ENCODE measurements at regions not wholly inside any gene's neighbourhood (a gene's known extent, or its start where the extent isn't known, plus 50 kb on each side); places are given as distances from the start of the nearest gene placed in this dataset.

DNA sequence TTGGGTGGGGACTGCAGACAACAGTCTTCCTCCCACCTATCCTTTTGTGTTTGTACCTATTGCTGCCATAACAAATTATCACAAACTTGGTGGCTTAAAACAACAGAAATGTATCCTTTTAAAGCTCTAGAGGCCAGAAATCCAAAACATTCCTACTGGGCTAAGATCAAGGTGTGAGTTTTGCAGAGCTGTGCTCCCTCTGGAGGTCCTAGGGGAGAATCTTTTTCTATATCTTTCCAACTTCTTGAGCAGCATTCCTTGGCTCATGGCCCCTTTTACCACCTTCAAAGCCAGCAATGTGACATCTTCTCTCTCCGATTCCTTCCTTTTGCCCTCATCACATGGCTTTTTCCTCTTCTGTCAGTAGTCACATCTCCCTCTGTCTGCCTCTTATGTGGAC lies 190.6 kb downstream of the TTC8 start:
- Histone ChIP-seq H3K4me1 (ENCODE audit: control insufficient read depth, extremely low read depth, insufficient read depth, low read length) (no peaks in the 10 kb centered on the region), H3K27me3 (ENCODE audit: control insufficient read depth in 2 of 2, insufficient read depth in 2 of 2, low read length in 2 of 2) (peaks cover 0 to 2% of the 10 kb centered on the region in 2 experiments), H3K27ac (ENCODE audit: insufficient read depth, low read depth, low read length) (no peak overlapping the region), H3K4me2 (ENCODE audit: insufficient read depth, low read length) (no peak overlapping the region), H4K20me1 (replicated peaks; ENCODE audit: control insufficient read depth, extremely low read depth, insufficient read depth, low read length) (no peaks in the 10 kb centered on the region), H3K79me2 (ENCODE audit: control insufficient read depth, insufficient read depth, low read length) (no peaks in the 10 kb centered on the region), H3K4me3 (replicated peaks in 1 of 3; ENCODE audit: insufficient read depth in 1 of 3, low read depth in 1 of 3, low read length in 3 of 3) (no peak overlapping the region), H3K9me1 (replicated peaks; ENCODE audit: control insufficient read depth, extremely low read depth, insufficient read depth, low read length) (no peaks in the 10 kb centered on the region), H3K9ac (replicated peaks; ENCODE audit: extremely low read depth, insufficient read depth, low read length) (no peak overlapping the region), H3K36me3 (ENCODE audit: control insufficient read depth in 2 of 2, extremely low read depth in 1 of 2, insufficient read depth in 2 of 2, low read length in 2 of 2) (no peaks in the 10 kb centered on the region), H3K9me3 (replicated peaks; ENCODE audit: control insufficient read depth, insufficient read depth, low read length) (no peaks in the 10 kb centered on the region), H2AFZ (ENCODE audit: low read depth, low read length) (no peak overlapping the region)
- ChIA-PET CTCF (interaction anchor here (0.9 to 1.2 kb wide), 3 partner anchors 12 to 348 kb away, joined by 3 to 7 read pairs (median 5); no protein-coding TSS in a partner anchor), POLR2A (no interaction called here)
- dilution Hi-C loops (cut with MboI; ENCODE audit: extremely low pct_ligation_motif_present, low sequenced_read_pairs) = no loop called here
- FAIRE-seq = no peak
- intact Hi-C loops (cut with micrococcal nuclease) = no loop called here
- no peak for TF ChIP-seq EZH2 (IDR thresholded peaks at IDR 0.05; ENCODE audit: borderline replicate concordance, low read depth, low read length, severe bottlenecking)
- TF ChIP-seq, protein P1, sequence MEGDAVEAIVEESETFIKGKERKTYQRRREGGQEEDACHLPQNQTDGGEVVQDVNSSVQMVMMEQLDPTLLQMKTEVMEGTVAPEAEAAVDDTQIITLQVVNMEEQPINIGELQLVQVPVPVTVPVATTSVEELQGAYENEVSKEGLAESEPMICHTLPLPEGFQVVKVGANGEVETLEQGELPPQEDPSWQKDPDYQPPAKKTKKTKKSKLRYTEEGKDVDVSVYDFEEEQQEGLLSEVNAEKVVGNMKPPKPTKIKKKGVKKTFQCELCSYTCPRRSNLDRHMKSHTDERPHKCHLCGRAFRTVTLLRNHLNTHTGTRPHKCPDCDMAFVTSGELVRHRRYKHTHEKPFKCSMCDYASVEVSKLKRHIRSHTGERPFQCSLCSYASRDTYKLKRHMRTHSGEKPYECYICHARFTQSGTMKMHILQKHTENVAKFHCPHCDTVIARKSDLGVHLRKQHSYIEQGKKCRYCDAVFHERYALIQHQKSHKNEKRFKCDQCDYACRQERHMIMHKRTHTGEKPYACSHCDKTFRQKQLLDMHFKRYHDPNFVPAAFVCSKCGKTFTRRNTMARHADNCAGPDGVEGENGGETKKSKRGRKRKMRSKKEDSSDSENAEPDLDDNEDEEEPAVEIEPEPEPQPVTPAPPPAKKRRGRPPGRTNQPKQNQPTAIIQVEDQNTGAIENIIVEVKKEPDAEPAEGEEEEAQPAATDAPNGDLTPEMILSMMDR (IDR thresholded peaks at IDR 0.05; ENCODE audit: extremely low read depth in 1 of 2, insufficient read depth in 1 of 2, low read depth in 1 of 2, low read length in 2 of 2) = no peak
- TF ChIP-seq POLR2A (IDR thresholded peaks at IDR 0.05; ENCODE audit: low read depth, low read length) = no peak
- no peak for TF ChIP-seq JUN (IDR thresholded peaks at IDR 0.05; ENCODE audit: borderline replicate concordance, insufficient read depth, insufficient read length, low read depth)
- TF ChIP-seq MYC (IDR thresholded peaks at IDR 0.05; ENCODE audit: low read depth, low read length) = no peak
- TF ChIP-seq FOS (IDR thresholded peaks at IDR 0.05; ENCODE audit: borderline replicate concordance, insufficient read depth, low read length) = no peak
- TF ChIP-seq, protein P2, sequence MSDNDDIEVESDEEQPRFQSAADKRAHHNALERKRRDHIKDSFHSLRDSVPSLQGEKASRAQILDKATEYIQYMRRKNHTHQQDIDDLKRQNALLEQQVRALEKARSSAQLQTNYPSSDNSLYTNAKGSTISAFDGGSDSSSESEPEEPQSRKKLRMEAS (IDR thresholded peaks at IDR 0.05; ENCODE audit: insufficient read depth, insufficient read length) = no peak
- no peak for TF ChIP-seq POLR2AphosphoS5 (IDR thresholded peaks at IDR 0.05; ENCODE audit: insufficient read depth, low read depth, low read length)
- TF ChIP-seq GATA2 (IDR thresholded peaks at IDR 0.05; ENCODE audit: insufficient read depth, insufficient read length, low read depth, low read length) = no peak
- no TSS peak for BruUV-seq (replicated peaks)
- no peak for DNase-seq (ENCODE audit: low read depth, low spot score)

Data from endothelial cell of umbilical vein (primary cell).